K562 (cell line): ENCODE measurements at regions not wholly inside any gene's neighbourhood (a gene's known extent, or its start where the extent isn't known, plus 50 kb on each side); places are given as distances from the start of the nearest gene placed in this dataset.

Source experiments
- ATAC-seq: fragments of 200-7000 bp; cut with Tn5 transposase; 3 replicates; pipeline ENCODE4 v1.9.1; 2020; ENCODE audit warnings: moderate library complexity
- BruUV-seq: library from RNA; stranded (reverse); fragments of 400-500 nt; replicated peaks from 2 replicates; lab custom pipeline; 2021; lab: Mats Ljungman, UMichigan
- CTCF ChIA-PET: fragments of 300-600 bp; formaldehyde crosslinking; extraction: SDS; loops from one replicate; lab custom pipeline; 2021; ENCODE audit warnings: low intra/inter-chr PET ratio; lab: Yijun Ruan, JAX
- POLR2A ChIA-PET: fragments of 300-600, 350-650 bp; sonication (Branson Sonifier 250); formaldehyde crosslinking; extraction: SDS; loops from one replicate; lab custom pipeline; 2021; ENCODE audit warnings: antibody characterized with exemption, inconsistent platforms; lab: Yijun Ruan, JAX
- DNase-seq, 4 experiments: peaks; one replicate each; pipeline versions ENCODE4 v3.0.0 to v3.0.0-alpha.2; 2011 to 2018; ENCODE audit warnings: low spot score in 3 of 4, mixed read lengths in 3 of 4; ENCODE audit errors: extremely low read depth in 1 of 4
- FAIRE-seq: peaks from 2 replicates; lab custom pipeline; 2011; peaks lifted over from hg19 to GRCh38; lab: Jason Lieb, UNC
- H2AFZ ChIP-seq: 2 replicates; pipeline ENCODE4 v1.6.0; 2011; ENCODE audit warnings: low read depth, low read length, control low read depth, inconsistent platforms
- H3K27ac ChIP-seq: fragments of 200-600 bp; 3 replicates; pipeline ENCODE4 v1.8.0; 2011; ENCODE audit warnings: low read depth, mild to moderate bottlenecking, control low read depth, inconsistent platforms, low read length, moderate library complexity, mixed read lengths; ENCODE audit errors: extremely low read depth
- H3K27me3 ChIP-seq, 2 experiments: fragments of 300-600 bp in 1 of 2; 2 replicates in 1 of 2; 3 replicates in 1 of 2; pipeline versions ENCODE4 v1.6.0 to v1.8.0; 2011; ENCODE audit warnings: inconsistent platforms in 2 of 2, low read length in 2 of 2, mild to moderate bottlenecking in 1 of 2, mixed read lengths in 1 of 2, moderate library complexity in 1 of 2; ENCODE audit not compliant: control insufficient read depth in 2 of 2, insufficient read depth in 2 of 2
- H3K36me3 ChIP-seq: fragments of 300-600 bp; 3 replicates; pipeline ENCODE4 v1.8.0; 2011; ENCODE audit warnings: mild to moderate bottlenecking, low read length, inconsistent platforms; ENCODE audit not compliant: control insufficient read depth, insufficient read depth
- H3K4me1 ChIP-seq, 2 experiments: fragments of 200-600 bp in 1 of 2; replicated peaks in 1 of 2; 2 replicates in 1 of 2; 3 replicates in 1 of 2; pipeline versions ENCODE4 v1.5.1 to v1.8.0; 2011; ENCODE audit warnings: inconsistent platforms in 2 of 2, low read length in 2 of 2, mild to moderate bottlenecking in 1 of 2, mixed read lengths in 1 of 2, moderate library complexity in 1 of 2; ENCODE audit not compliant: control insufficient read depth in 2 of 2, insufficient read depth in 2 of 2
- H3K4me2 ChIP-seq: 2 replicates; pipeline ENCODE4 v1.6.1; 2011; ENCODE audit warnings: low read length, control low read depth, inconsistent platforms, mixed read lengths; ENCODE audit not compliant: insufficient read depth
- H3K4me3 ChIP-seq: fragments of 200-600 bp; sonication (generic), shearing (Covaris generic); 2 replicates; pipeline ENCODE4 v1.5.1; 2016; ENCODE audit warnings: control low read depth, inconsistent platforms
- H3K79me2 ChIP-seq: fragments of 200-600 bp; 3 replicates; pipeline ENCODE4 v1.8.0; 2011; ENCODE audit warnings: low read length, inconsistent platforms; ENCODE audit not compliant: control insufficient read depth, insufficient read depth
- H3K9ac ChIP-seq, 2 experiments: 2 replicates each; pipeline versions ENCODE4 v1.6.0 to v1.6.1; 2011; ENCODE audit warnings: low read depth in 2 of 2, low read length in 2 of 2, control low read depth in 1 of 2, inconsistent platforms in 1 of 2, mild to moderate bottlenecking in 1 of 2, mixed read lengths in 1 of 2; ENCODE audit not compliant: insufficient read depth in 1 of 2
- H3K9me1 ChIP-seq: one replicate; pipeline ENCODE4 v1.6.0; 2011; ENCODE audit warnings: inconsistent platforms, mild to moderate bottlenecking, low read length, moderate library complexity; ENCODE audit not compliant: control insufficient read depth, insufficient read depth
- H3K9me3 ChIP-seq: replicated peaks from 2 replicates; pipeline ENCODE4 v1.5.1; 2011; ENCODE audit warnings: low read depth, low read length, inconsistent platforms; ENCODE audit not compliant: control insufficient read depth, insufficient read depth
- H4K20me1 ChIP-seq: replicated peaks from 2 replicates; pipeline ENCODE4 v1.6.1; 2011; ENCODE audit warnings: low read length, inconsistent platforms, mixed read lengths; ENCODE audit not compliant: control insufficient read depth, insufficient read depth
- BRF1 ChIP-seq: IDR thresholded peaks from 3 replicates; pipeline ENCODE4 v1.6.1; 2011; ENCODE audit warnings: borderline replicate concordance, mild to moderate bottlenecking; ENCODE audit not compliant: insufficient read length; ENCODE audit errors: extremely low read depth
- DDX20 ChIP-seq: fragments of 450-650 bp; IDR thresholded peaks from 2 replicates; pipeline ENCODE4 v1.6.1; 2016; ENCODE audit warnings: missing genetic modification characterization, low read depth, mild to moderate bottlenecking, missing compliant biosample characterization, moderate library complexity
- HNRNPK ChIP-seq: fragments of 200-400 bp; formaldehyde crosslinking; IDR thresholded peaks from one replicate; pipeline ENCODE4 v1.6.1; 2018; ENCODE audit warnings: mild to moderate bottlenecking, low read depth, low read length; ENCODE audit not compliant: poor library complexity, severe bottlenecking
- ILK ChIP-seq: fragments of 450-650 bp; IDR thresholded peaks from 2 replicates; pipeline ENCODE4 v1.6.1; 2016; ENCODE audit warnings: missing genetic modification characterization, low read depth, mild to moderate bottlenecking, missing compliant biosample characterization, moderate library complexity, borderline replicate concordance
- NFYB ChIP-seq: IDR thresholded peaks from 2 replicates; pipeline ENCODE4 v1.6.1; 2011; ENCODE audit warnings: mild to moderate bottlenecking, moderate library complexity; ENCODE audit not compliant: insufficient read length; ENCODE audit errors: extremely low read depth
- TAL1 ChIP-seq: fragments of 450-650 bp; IDR thresholded peaks from 2 replicates; pipeline ENCODE4 v1.6.1; 2016; ENCODE audit warnings: mild to moderate bottlenecking
- ZNF57 ChIP-seq: fragments of 450-650 bp; formaldehyde crosslinking; IDR thresholded peaks from 2 replicates; pipeline ENCODE4 v1.4.0; 2020; ENCODE audit warnings: mild to moderate bottlenecking, moderate library complexity
- WGBS: fragments of 100-300 bp; shearing (Covaris generic); methylation state at CpG from one replicate; pipeline ENCODE4 v1.1.6; 2016; ENCODE audit warnings: low coverage, mixed read lengths; ENCODE audit not compliant: insufficient coverage; ENCODE audit errors: missing lambda C conversion rate; 5-methylcytosine and 5-hydroxymethylcytosine counted together
- in situ Hi-C: fragments of 300-500 bp; cut with MboI; formaldehyde crosslinking; loops from 4 replicates; pipeline ENCODE4 v1.15.0; 2018; ENCODE audit warnings: inconsistent platforms, mixed read lengths
- intact Hi-C: fragments of 100-400 bp; cut with micrococcal nuclease; formaldehyde crosslinking; loops from 2 replicates; pipeline ENCODE4 v1.14.2; 2022
- TF ChIP-seq, protein P1 (sequence below): IDR thresholded peaks from 2 replicates; pipeline ENCODE4 v1.6.1; 2011; ENCODE audit warnings: borderline replicate concordance, low read depth, mild to moderate bottlenecking, moderate library complexity, low read length; ENCODE audit not compliant: insufficient read depth, poor library complexity, severe bottlenecking

DNA sequence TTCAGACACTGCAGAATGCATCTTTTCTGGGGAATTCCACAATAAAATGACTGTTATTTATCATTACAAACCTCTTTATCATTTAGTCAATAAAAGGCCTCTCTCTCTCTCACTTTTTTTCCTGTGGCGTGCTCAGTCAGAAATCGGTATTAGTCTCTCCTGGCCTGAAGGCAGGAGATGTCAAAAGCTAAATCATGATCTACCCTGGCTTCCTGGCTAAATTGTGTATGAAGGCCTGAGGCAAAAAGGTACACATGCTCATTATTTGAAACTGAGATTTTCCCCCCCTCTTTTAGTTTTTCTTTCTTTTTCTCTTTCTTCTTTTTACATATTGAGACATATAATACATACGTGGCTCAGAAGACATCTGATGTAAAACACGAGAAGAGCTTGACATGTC lies 375.0 kb upstream of the SLC35B3 start:
- no peaks in the 10 kb centered on the region for H3K9me1 ChIP-seq
- no peaks in the 10 kb centered on the region for H4K20me1 ChIP-seq
- no peak overlapping the region for H3K27ac ChIP-seq
- H3K9ac ChIP-seq: no peak overlapping the region
- H3K4me3 ChIP-seq: no peak overlapping the region
- intact Hi-C loops (no loop called here), in situ Hi-C loops (no loop called here)
- BruUV-seq: no TSS peak
- H3K9me3 ChIP-seq: no peaks in the 10 kb centered on the region; the same call in none of the 2 replicates
- no peak overlapping the region for H2AFZ ChIP-seq
- CTCF ChIA-PET: no interaction called here
- no peaks in the 10 kb centered on the region for H3K4me1 ChIP-seq
- 0% methylated on average over 4 of the region's 4 CpGs for WGBS
- H3K4me2 ChIP-seq: no peak overlapping the region
- no peaks in the 10 kb centered on the region for H3K27me3 ChIP-seq
- POLR2A ChIA-PET: no interaction called here
- no peaks in the 10 kb centered on the region for H3K36me3 ChIP-seq
- ATAC-seq (no peak), DNase-seq (no peak), FAIRE-seq (no peak)
- TF ChIP-seq NFYB (no peak), TAL1 (no peak), ZNF57 (CRISPR knock-in tag) (no peak), BRF1 (no peak), DDX20 (tag) (no peak), HNRNPK (no peak), ILK (tag) (no peak)
- TF ChIP-seq, protein P1, sequence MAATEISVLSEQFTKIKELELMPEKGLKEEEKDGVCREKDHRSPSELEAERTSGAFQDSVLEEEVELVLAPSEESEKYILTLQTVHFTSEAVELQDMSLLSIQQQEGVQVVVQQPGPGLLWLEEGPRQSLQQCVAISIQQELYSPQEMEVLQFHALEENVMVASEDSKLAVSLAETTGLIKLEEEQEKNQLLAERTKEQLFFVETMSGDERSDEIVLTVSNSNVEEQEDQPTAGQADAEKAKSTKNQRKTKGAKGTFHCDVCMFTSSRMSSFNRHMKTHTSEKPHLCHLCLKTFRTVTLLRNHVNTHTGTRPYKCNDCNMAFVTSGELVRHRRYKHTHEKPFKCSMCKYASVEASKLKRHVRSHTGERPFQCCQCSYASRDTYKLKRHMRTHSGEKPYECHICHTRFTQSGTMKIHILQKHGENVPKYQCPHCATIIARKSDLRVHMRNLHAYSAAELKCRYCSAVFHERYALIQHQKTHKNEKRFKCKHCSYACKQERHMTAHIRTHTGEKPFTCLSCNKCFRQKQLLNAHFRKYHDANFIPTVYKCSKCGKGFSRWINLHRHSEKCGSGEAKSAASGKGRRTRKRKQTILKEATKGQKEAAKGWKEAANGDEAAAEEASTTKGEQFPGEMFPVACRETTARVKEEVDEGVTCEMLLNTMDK: no peak
- H3K79me2 ChIP-seq: no peaks in the 10 kb centered on the region
